ENCODE measurements at regions not wholly inside any gene's neighbourhood (a gene's known extent, or its start where the extent isn't known, plus 50 kb on each side); places are given as distances from the start of the nearest gene placed in this dataset.
A peak's percentile ranks its signal among the peaks of the same experiment; 100 is the strongest.
"Not testable (repeated sequence)": the region's sequence is repeated elsewhere in the genome, so short reads cannot be mapped to it uniquely, and the experiment has no call there.

- DNase-seq (ENCODE audit: low read depth): no peak
These were observed 633.7 kb downstream of the MECOM start for GRCh38 chr3:169029674-169030285.

DNA sequence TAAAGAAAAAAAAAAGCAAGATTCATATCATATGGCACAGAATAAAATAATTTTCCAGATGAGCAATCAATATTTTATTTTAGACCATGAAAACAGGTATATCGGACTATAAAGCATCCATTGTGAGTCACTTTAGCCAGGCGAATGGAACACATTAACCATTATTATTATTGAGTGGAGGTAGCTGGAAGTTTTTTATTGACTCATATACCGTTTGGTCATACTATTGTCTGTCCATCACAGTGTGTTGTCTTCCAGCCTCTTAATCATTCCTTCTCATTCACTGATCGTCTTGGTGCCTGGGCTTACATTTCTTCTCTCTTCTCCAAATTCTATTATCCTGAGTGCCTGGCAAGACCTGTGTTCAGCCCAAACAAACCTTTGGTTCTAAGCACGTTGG is 634.8 kb downstream of the MECOM start:
- no peak for DNase-seq (ENCODE audit: low read depth)

GRCh38 chr3:169026543-169027182 is 636.8 kb downstream of the MECOM start:
- peak; percentile 92 for DNase-seq (ENCODE audit: low read depth)

GRCh38 chr3:169022457-169022856 is 641.1 kb downstream of the MECOM start:
- no peak for DNase-seq (ENCODE audit: low read depth)

GRCh38 chr3:169020371-169020770 is 643.1 kb downstream of the MECOM start:
- DNase-seq (ENCODE audit: low read depth): no peak

GRCh38 chr3:169009453-169009852 is 654.1 kb downstream of the MECOM start:
- DNase-seq (ENCODE audit: low read depth): no peak

DNA sequence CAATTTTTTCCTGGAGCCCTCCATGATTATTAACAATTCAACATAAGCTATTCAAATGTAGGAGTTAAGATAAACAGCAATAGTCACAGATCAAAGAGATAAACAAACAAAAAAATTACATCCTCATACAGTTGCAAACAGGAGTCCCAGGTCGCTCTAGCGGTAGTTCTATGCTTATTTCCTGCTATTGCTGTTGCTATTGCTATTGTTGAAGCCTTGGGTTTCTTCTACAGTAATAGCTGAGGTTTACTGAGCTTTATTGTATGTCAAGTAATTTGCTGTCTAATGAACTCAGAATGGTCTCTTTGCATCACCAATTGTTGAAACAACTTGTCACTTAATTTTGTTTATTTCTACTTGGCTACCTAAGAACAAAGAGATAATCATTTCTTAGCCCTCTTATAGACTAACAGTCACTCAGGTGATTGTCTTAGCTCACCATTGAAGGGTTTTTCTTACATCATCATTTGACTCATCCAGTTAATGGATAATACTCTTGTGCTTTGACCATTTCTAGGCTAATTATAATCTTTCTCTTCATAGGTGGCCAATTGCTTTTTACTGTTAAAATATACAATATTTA is 654.6 kb downstream of the MECOM start:
- DNase-seq (ENCODE audit: low read depth): no peak

DNA sequence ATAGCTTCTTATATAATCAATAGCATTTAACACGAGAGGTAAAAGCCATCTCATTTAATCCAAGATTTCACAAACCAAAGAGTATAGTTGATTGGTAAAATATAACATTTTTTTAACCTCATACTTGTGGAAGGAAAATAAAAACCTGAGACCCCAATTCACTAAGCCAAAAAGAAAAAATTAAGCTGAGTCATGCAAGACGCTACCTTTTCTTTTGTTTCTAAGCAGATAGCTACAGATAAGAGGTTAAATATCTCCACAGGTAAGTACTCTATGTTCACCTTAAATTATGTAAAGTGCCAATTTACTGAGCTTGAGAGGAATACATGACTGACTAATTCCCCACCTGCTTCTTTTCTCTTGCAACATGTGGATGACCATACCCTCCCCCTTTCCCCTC is 656.4 kb downstream of the MECOM start:
- no peak for DNase-seq (ENCODE audit: low read depth)

DNA sequence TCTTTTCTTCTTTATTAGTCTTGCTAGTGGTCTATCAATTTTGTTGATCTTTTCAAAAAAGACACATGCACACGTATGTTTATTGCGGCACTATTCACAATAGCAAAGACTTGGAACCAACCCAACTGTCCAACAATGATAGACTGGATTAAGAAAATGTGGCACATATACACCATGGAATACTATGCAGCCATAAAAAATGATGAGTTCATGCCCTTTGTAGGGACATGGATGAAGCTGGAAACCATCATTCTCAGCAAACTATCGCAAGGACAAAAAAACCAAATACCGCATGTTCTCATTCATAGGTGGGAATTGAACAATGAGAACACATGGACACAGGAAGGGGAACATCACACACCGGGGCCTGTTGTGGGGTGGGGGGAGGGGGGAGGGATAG is 657.1 kb downstream of the MECOM start:
- not testable (repeated sequence) for DNase-seq (ENCODE audit: low read depth)

GRCh38 chr3:169002689-169003088 is 660.8 kb downstream of the MECOM start:
- DNase-seq (ENCODE audit: low read depth): no peak

GRCh38 chr3:168998792-168999191 is 664.7 kb downstream of the MECOM start:
- no peak for DNase-seq (ENCODE audit: low read depth)

- DNase-seq (ENCODE audit: low read depth): no peak
These were observed 666.0 kb downstream of the MECOM start for GRCh38 chr3:168997488-168997887.

- no peak for DNase-seq (ENCODE audit: low read depth)
These were observed 666.9 kb downstream of the MECOM start for GRCh38 chr3:168996622-168997021.

DNA sequence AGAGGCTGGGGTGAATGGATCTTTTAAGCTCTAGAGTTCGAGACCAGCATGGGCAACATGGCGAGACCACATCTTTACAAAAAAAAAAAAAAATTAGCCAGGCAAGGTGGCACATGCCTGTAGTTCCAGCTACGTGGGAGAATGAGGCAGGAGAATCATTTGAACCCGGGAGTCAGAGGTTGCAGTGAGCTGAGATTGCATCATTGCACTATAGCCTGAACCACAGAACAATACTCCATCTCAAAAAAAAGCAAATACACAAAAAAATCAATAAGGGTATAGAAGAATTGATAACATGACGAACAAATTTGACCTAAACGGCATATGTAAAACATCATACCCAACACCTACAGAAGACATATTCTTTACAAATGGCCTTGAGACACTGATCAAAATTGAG is 668.4 kb downstream of the MECOM start:
- no peak for DNase-seq (ENCODE audit: low read depth)

DNA sequence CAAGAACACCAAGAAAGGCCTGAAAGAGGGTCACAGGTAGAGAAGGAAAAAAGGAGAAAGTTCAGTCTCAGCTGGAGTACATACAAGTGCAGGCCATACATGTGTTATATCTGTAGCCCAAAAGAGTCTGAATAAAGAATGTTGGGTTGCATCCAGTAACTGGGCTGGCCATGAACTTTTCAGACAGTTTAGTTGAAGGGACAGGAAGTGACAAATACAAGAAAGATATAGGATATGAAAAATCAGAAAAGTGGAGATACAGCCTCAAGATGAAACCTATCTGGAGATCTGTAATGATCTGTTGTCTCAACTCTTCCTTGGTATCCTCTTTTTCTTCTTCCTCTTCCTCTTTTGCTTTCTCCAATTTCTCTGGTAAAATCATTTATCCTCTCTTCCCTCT is 671.7 kb downstream of the MECOM start:
- peak; percentile 22 for DNase-seq (ENCODE audit: low read depth)

GRCh38 chr3:168990621-168991020 is 672.9 kb downstream of the MECOM start:
- DNase-seq (ENCODE audit: low read depth): no peak

- no peak for DNase-seq (ENCODE audit: low read depth)
These were observed 673.4 kb downstream of the MECOM start for GRCh38 chr3:168990134-168990533.

GRCh38 chr3:168989396-168989795 is 674.1 kb downstream of the MECOM start:
- no peak for DNase-seq (ENCODE audit: low read depth)

GRCh38 chr3:168988853-168989252 is 674.7 kb downstream of the MECOM start:
- no peak for DNase-seq (ENCODE audit: low read depth)

- DNase-seq (ENCODE audit: low read depth): no peak
These were observed 678.6 kb downstream of the MECOM start for GRCh38 chr3:168984872-168985271.

GRCh38 chr3:168983046-168983445 is 680.5 kb downstream of the MECOM start:
- DNase-seq (ENCODE audit: low read depth): no peak

GRCh38 chr3:168981396-168981795 is 682.1 kb downstream of the MECOM start:
- no peak for DNase-seq (ENCODE audit: low read depth)

GRCh38 chr3:168977716-168978374 is 685.7 kb downstream of the MECOM start:
- no peak for DNase-seq (ENCODE audit: low read depth)
